ENCODE measurements at regions not wholly inside any gene's neighbourhood (a gene's known extent, or its start where the extent isn't known, plus 50 kb on each side); places are given as distances from the start of the nearest gene placed in this dataset.

- Histone ChIP-seq H3K27me3 (no peaks in the 10 kb centered on the region), H3K9me3 (no peaks in the 10 kb centered on the region), H3K4me1 (no peaks in the 10 kb centered on the region), H3K36me3 (no peaks in the 10 kb centered on the region), H3K27ac (no peak overlapping the region), H3K4me3 (no peak overlapping the region)
- no peak for DNase-seq
- TF ChIP-seq POLR2A (IDR thresholded peaks at IDR 0.05): no peak
- no peak for TF ChIP-seq CTCF (IDR thresholded peaks at IDR 0.05)
These were observed 604.2 kb downstream of the XIRP2 start for GRCh38 chr2:167492486-167492885.

- no peak for DNase-seq
- no peak for TF ChIP-seq POLR2A (IDR thresholded peaks at IDR 0.05)
- TF ChIP-seq CTCF (IDR thresholded peaks at IDR 0.05): no peak
These were observed 603.5 kb downstream of the XIRP2 start for GRCh38 chr2:167491788-167492187.

GRCh38 chr2:167490455-167490854, 602.2 kb downstream of the XIRP2 start:
- Histone ChIP-seq H3K4me3 (no peak overlapping the region), H3K4me1 (no peaks in the 10 kb centered on the region), H3K27me3 (no peaks in the 10 kb centered on the region), H3K9me3 (no peaks in the 10 kb centered on the region), H3K27ac (no peak overlapping the region), H3K36me3 (no peaks in the 10 kb centered on the region)
- DNase-seq: no peak
- TF ChIP-seq CTCF (IDR thresholded peaks at IDR 0.05) (no peak), POLR2A (IDR thresholded peaks at IDR 0.05) (no peak)

More at GRCh38 chr2:167491788-167492187, 603.5 kb downstream of the XIRP2 start:
- Histone ChIP-seq H3K36me3 (no peaks in the 10 kb centered on the region), H3K27me3 (no peaks in the 10 kb centered on the region), H3K27ac (no peak overlapping the region), H3K4me3 (no peak overlapping the region), H3K4me1 (no peaks in the 10 kb centered on the region), H3K9me3 (no peaks in the 10 kb centered on the region)

GRCh38 chr2:167489325-167489724, 601.0 kb downstream of the XIRP2 start:
- no peak for DNase-seq
- Histone ChIP-seq H3K36me3 (no peaks in the 10 kb centered on the region), H3K27me3 (no peaks in the 10 kb centered on the region), H3K27ac (no peak overlapping the region), H3K4me1 (no peaks in the 10 kb centered on the region), H3K4me3 (no peak overlapping the region), H3K9me3 (no peaks in the 10 kb centered on the region)
- no peak for TF ChIP-seq CTCF (IDR thresholded peaks at IDR 0.05)
- TF ChIP-seq POLR2A (IDR thresholded peaks at IDR 0.05): no peak

GRCh38 chr2:167487728-167488127, 599.4 kb downstream of the XIRP2 start:
- TF ChIP-seq CTCF (IDR thresholded peaks at IDR 0.05): no peak
- no peak for TF ChIP-seq POLR2A (IDR thresholded peaks at IDR 0.05)
- no peak overlapping the region for H3K4me3 ChIP-seq
- H3K9me3 ChIP-seq: no peaks in the 10 kb centered on the region
- no peak overlapping the region for H3K27ac ChIP-seq
- no peaks in the 10 kb centered on the region for H3K4me1 ChIP-seq
- no peaks in the 10 kb centered on the region for H3K36me3 ChIP-seq
- no peak for DNase-seq
- no peaks in the 10 kb centered on the region for H3K27me3 ChIP-seq

- DNase-seq: no peak
- Histone ChIP-seq H3K27me3 (no peaks in the 10 kb centered on the region), H3K36me3 (no peaks in the 10 kb centered on the region), H3K4me3 (no peak overlapping the region), H3K4me1 (no peaks in the 10 kb centered on the region), H3K9me3 (no peaks in the 10 kb centered on the region), H3K27ac (no peak overlapping the region)
- TF ChIP-seq CTCF (IDR thresholded peaks at IDR 0.05) (no peak), POLR2A (IDR thresholded peaks at IDR 0.05) (no peak)
These were observed 596.6 kb downstream of the XIRP2 start for GRCh38 chr2:167484875-167485274.
